Amygdala (tissue), 56 donors: ENCODE measurements at regions not wholly inside any gene's neighbourhood (a gene's known extent, or its start where the extent isn't known, plus 50 kb on each side); places are given as distances from the start of the nearest gene placed in this dataset.
"Not testable (repeated sequence)": the region's sequence is repeated elsewhere in the genome, so short reads cannot be mapped to it uniquely, and the experiment has no call there.

Source experiments
- DNase-seq, 56 donors: peaks; one replicate each; lab custom pipeline; 2025; lab: John Stamatoyannopoulos, UW

DNA sequence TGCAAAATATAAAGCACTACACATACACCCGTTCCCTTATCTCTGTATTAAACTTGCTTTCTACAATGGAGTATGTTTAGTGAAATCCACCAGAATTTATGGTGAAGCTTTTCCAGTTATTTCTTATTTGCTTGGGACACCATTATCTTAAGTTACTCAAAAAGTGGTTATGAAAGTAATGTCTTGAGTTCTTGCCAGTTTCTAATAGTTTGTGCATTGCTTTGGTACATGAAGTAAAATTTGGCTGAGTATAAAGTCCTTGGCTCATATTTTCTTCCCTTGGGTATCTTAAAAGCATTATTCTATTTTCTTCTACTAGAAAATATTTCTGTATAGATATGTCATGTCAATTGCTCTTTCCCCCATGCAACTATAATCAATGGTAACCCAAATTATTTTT is 85.2 kb downstream of the POLR1F start:
- DNase-seq, result no peak

DNA sequence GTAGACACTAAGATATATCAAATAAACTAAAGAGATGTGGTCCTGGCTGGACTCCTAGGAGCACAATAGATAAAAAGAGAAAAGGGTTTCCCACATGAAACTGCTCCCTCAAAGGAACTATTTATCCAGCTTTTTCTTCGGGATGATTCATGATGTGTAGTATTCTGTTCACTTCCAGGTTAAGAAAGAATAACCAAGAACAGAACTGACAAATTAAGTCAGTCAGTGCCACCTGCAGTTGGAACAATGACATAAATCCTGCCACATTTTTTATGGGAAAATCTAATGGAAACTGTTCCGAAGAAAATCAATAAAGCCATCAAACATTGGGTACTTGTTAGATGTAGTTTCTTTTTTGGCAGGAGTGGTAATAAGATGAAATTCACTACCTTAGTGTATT is 87.1 kb downstream of the POLR1F start:
- no peak for DNase-seq

DNA sequence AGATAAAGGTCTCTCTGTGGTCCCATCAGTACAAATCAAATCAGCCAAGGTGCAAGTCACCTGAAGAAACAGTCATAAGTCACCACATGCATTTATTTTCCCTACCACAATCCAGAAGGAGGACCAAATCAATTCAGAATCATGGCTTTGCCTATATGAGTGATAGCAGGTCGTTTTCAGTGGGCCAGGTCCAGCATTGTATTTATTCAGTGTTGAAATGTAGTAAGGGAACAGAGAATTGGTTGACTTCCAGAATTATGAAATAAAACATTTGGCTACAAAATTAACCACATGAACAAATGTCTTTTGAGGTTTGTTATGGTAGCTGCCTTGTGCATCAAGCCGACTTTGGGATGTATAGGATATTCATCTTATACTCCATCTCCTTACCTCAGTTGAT is 88.4 kb downstream of the POLR1F start:
- no peak for DNase-seq

DNA sequence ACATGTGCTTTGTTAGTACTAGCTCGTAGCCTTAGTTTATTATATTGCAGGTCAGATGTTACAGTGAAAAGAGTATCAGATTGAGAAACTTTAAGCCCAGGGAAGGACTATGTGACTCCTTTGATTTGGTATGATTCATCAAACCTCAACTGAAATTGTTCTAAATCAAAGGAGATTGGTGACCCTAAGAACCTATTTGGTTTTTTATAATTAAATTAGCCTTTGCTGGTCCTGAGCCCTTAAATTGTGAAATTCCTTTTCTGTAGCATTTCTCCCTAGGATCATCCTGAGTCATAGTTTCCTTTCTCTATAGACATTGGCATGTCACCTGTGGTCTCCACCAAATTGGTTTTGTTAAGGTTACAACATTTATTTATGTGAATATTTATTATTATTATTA is 89.7 kb downstream of the POLR1F start:
- no peak for DNase-seq

DNA sequence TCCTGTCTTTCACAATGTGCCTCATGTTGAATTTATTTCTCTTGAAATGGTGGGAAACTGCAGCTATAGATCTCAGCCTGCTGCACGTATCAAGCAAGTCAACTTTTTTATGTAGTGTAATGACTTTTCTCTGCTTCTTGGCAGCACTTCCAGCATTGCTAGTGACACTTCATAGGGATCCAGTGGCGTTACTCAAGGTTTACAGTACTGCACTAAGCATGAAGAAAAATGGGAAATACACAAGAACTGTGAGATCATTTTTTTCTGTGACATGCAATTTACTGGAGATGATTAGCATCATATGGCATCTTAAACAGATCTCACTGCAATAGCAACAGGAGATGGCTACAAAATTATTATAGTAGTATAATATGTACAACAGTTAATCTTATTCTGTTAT is 90.9 kb downstream of the POLR1F start:
- DNase-seq, result no peak

DNA sequence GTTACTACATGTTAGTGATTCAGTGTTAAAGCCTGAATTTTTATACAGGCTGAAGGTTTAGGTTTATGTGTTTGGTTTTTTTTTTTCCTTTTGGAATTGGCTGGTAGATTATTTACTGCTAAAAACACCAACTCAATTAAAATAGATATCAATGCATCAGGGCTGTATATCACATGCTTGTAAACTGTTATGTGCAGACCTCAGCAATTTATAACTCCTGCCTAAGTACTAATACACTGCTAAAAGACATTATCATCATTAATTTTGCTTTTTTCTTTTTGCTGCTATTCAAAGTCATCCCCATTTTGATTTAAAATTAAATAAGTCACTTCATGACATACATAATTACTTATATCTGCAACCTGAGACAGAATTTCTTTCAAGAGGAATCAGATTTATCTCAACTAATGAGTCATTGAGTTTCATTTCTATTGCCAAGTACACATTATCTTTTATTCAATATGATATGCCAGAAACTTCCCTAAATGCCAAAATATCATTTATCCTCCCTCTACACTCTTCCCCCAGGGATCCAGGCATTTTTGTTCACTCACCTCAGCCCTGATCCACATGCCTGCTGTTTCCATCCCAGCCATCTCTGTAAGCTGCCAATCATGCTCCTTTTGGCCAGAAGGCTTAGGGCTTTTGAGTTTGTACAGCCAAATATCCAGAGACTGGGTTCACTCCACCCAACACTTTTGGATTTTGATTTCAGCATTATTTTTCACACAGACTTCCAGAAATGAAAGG is 98.5 kb downstream of the POLR1F start:
- no peak for DNase-seq

DNA sequence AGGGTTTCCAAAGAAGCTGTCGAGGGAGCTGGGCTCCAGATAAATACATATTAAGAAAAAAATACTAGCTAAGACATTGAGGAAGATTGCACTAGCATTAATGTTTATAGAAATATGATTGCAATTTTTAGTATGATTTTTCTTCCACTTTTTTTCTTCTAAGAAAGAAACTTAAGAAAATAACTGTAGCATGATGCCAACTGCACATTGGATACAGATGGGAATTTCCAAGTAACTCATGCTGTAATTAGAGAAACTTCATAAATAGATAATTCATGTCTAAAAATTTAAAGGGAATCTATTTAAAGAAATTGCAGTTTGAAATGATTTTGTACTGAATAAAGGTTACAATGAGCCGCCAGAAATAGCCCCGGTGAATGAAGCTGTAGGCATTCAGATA is 119.4 kb downstream of the POLR1F start:
- DNase-seq, result no peak

DNA sequence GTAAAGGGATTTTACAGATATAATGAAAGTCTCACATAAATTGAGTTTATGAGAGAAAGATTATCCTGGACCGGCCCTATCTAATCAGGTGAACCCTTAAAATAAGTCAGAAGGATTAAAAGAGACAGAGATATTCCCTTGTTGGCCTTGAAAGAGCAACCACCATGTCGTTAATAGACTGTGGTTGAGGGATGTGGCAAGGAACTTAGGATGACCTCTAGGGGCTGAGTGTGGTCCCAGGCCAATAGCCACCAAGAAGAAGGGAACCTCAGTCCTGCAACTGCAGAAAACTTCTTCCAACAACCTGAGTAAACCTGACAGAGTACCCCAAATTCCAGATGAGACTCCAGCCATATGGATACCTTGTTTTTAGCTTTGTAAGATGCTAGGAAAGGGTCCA is 121.5 kb downstream of the POLR1F start:
- DNase-seq, result no peak

DNA sequence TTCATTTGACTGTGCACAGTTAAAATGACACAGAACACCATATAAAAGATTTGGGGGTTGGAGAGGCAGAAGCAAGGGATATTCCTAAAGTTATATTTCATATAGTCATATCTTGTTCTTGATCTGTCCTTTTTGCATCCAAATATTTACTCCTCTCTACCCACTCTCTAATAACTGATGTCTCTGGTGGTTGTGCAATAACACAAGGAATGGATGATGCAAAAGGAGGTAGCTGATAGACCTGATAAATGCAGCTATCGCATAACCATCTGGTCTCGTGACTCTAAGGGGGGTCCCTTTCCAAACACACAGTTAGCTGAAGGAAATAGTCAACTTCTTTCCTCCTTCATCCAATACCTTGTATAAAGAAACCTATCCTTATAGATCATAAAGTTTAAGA is 123.1 kb downstream of the POLR1F start:
- no peak for DNase-seq

DNA sequence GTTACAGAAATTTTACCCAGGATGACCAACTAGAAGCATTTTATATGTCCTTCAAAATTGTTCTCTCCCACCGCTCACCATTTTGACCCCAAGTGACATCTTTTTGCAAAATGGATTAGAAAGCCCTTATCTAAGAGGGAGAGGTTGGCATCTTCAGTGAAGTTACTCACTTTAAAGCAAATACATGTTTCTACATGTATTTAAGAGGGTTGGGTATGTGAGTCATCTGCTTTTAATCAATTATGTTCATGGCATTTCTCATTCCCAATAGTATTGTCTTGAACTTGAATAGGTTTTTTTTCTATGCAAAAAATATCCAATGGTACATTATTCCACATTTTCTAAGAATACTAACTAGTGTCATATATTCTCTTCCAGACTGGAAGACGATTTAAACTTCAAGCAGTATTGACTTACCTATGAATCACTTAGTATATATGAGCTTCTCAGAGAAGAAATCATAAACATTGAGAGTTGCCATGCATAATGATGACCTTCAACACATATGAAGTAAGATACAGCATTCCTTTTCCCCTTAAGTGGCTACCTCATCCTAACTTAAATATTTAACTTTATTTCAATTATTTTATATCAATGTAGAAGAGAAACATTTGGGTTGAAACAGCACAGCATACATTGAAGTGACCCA is 132.8 kb downstream of the POLR1F start:
- no peak for DNase-seq

DNA sequence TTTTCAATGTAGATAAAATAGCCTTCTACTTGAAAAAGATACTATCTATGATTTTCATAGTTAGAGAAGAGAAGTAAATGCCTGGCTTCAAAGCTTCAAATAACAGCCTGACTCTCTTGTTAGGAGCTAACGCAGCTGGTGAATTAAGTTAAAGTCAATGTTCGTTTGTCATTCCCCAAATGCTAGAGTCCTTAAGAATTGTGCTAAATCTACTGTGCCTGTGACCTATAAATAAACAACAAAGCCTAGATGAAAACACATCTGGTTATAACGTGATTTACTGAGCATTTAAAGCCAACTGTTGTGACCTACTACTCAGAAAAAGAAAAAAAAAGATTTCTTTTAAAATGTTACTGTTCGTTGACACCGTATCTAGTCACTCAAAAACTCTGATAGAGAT is 134.7 kb downstream of the POLR1F start:
- DNase-seq, result no peak

DNA sequence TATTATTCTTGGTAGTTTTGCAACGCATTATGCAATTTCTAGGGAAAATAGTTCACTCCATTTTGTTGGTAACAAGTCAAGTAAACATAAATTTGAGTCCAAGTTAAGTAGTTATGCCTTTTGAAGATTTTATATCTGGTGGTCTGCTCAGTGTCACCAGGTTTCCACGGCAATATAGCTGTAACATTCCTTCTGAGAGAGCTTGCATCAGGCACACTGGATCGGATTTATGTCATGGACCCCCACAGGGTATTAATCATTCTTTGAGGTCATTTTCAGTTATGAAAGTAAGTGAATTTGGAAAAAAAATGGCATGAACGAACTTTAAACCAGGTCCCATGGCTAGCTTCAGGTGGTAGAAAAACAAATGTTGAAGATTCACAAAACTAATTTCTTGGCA is 136.3 kb downstream of the POLR1F start:
- no peak for DNase-seq

DNA sequence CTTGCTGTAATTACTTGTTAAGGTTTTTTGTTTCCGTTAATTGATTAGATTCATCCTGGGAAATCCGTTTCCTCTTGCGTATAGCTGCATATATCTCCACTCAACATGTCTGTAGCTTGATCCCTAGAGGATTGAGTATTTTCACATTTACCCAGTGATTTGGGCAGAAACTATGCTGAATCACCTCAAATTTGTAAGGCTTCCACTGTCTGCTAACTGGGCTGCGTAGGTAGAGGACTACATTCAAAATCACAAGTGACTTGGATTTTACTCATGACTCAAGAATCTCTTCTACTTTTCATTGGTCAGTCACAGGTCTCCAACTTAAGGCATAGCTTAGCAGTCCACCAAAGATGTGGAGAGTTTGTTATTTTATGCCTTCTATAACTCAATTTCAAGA is 141.8 kb downstream of the POLR1F start:
- no peak for DNase-seq

DNA sequence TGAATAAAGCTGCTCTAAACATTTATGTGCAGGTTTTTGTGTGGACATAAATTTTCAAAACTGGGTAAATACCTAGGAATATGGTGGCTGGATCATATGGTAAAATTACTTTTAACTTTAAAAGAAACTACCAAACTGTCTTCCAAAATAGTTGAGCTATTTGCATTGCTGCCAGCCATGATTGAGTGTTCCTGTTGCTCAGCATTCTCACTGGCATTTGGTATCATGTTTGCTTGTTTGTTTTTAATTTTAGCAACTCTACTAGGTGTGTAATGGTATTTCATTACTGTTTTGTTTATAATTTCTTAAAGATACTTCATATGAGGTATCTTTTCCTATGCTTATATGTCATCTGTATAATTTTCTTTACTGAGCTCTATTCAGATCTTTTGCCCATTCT is 143.2 kb downstream of the POLR1F start:
- DNase-seq, result no peak

DNA sequence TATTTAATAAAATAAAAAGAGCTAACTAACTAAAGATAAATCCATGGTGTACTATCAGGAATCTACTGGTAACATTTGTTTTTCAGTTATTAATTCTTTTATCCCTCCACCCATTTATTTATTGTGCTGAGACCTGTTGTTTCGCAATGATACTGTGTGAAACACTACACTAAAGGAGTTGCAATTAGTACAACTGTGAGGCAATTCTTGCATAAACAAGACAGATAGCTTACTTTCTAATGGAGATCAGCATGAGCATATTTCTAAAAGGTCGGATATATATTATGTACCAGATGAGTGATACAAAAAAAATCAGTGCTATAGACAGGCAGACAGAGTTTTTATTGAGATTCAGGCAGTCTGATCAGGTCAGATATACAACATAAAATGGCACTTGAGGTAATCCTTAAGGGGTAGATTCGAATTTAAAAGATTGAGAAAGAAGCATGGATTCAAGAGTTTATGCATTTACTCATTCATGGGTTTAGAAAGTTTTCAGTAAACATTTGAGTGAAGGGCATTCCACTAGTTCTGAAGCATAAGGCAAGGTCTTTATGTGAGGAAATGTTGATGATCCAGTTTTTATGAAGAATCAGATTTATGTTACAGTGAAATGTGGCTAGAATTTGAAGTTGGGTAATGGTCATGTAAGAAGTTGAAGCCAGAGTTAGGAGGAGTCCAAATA is 147.6 kb downstream of the POLR1F start:
- no peak for DNase-seq

DNA sequence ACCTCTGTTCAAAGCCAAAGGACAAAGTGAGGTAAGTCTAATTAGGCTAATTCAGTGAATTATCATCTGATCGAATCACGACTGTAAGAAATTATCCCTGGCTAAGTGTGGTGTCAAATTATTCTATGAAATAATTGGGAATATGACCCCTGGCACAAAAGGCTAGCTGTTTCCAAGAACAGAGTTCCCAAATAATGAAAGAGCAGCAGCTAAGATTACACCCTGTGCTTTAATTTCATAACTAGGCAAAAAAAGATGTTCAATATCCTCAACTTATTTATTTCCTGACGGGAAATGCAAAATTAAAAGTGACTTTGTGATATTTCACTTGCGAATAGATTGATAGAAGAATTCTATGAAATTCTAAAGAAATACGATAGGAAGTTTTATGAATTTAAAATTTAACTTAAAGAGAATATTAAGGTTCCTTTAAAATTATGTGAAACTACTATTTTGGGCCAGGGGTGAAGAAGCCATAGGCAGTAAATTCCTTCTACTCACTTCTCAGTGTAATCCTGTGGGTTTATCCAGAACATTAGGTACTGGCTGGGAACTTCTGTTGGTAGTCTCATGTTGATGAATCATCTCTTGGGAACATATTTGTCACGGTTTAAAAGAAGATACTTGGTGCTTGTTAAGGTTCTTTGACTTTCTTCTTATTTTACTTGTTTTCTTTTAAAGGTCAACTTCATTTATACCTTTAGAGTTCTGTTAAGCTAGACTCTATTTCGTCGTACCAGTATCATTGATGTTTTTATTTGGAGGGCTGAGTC is 148.5 kb downstream of the POLR1F start:
- no peak for DNase-seq

DNA sequence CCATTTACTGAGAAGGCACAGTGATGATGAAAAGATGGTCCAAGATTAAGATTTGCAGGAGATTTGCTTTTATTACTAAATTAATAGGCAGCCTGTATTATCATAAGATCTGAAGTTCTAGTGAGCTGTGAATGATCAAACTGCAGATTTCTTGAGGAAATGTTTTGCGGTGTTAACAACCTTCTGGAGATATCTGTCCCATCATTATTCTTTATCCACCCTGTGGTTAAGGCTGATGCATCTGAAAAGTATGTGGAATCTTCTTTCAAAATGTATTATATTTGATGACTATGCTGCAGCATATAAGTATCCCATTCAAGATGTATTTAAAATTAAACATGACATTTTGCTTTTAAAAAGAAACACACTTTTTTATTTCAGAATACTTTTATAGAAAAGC is 150.3 kb downstream of the POLR1F start:
- no peak for DNase-seq

DNA sequence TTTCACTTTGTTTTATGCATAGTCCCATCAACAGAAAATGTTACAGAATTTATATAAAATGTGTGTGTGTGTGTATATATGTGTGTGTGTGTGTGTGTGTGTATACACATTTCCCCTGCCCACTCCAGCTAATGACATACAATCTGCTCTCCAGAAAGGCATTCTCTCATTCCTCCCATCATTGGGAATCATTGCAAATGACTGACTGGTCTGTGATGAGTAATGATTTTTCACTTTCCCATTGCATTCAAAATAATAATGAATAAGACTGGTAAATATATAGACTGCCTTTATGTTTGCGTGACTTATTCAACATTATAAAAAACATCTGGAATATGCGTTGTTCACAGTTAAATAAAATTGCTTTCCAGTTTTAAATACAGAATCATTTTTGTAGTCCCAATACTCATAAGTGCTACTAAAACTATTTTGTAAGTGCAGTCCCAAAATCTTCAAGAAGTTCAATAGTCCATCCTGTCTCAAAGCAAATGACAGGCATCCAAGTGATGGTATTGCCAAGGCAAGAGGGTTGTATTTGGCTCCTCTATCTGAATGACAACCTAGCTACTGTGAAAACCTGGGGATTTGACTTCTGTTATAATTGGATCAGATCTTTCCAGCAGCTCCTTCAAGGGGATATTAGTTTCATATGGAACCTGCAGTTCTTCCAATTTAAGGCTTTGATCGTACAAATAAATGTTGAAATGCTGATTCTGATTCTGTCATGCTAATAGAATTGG is 150.9 kb downstream of the POLR1F start:
- no peak for DNase-seq

DNA sequence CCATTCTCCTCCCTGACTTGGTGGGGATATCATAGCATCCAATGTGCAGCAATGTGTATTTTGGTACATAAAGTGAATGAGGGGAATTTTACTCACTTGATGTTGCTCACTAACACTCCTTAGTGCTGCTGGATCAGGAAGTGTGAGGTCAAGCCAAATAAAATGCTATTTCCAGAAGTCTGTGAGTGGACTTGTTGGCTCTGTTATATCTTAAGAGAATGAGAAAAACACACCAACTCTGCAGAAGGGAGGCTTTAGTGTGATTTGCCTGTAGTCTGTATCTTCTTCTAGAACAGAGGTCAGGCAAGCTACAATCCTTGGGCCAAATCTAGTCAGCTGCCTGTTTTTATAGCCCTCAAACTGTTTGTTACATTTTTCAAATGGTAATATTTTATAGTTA is 154.3 kb downstream of the POLR1F start:
- DNase-seq, result no peak

DNA sequence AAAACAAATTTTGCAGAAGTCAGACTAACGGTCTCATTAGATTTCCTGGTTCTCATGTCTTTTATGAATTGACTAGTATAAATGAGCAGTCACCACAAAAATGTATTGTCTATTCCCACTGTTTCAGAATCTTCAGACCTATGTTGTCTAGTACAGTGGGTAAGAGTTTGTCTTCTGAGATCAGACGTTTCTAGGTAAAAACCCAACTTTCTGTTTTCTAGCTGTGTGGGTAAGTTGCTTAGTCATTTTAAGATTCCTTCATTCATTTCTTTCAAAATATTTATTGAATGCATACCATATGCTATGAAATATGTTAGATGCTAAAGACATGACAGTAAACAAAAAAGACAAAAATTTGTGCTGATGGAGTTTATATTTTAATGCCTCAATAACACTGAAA is 156.3 kb downstream of the POLR1F start:
- no peak for DNase-seq

DNA sequence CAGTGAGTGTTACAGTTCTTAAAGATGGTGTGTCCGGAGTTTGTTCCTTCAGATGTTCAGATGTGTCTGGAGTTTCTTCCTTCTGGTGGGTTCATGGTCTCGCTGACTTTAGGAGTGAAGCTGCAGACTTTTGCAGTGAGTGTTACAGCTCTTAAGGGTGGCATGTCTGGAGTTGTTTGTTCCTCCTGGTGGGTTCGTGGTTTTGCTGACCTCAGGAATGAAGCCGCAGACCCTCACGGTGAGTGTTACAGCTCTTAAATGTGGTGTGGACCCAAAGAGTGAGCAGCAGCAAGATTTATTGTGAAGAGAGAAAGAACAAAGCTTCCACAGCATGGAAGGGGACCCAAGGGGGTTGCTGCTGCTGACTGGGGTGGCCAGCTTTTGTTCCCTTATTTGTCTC is 159.6 kb downstream of the POLR1F start:
- DNase-seq, result not testable (repeated sequence)
